ENCODE measurements at regions not wholly inside any gene's neighbourhood (a gene's known extent, or its start where the extent isn't known, plus 50 kb on each side); places are given as distances from the start of the nearest gene placed in this dataset.

- TF ChIP-seq POLR2AphosphoS5 (IDR thresholded peaks at IDR 0.05) (no peak), POLR2A (IDR thresholded peaks at IDR 0.05) (no peak), EP300 (IDR thresholded peaks at IDR 0.05) (no peak)
- TF ChIP-seq, protein P1, sequence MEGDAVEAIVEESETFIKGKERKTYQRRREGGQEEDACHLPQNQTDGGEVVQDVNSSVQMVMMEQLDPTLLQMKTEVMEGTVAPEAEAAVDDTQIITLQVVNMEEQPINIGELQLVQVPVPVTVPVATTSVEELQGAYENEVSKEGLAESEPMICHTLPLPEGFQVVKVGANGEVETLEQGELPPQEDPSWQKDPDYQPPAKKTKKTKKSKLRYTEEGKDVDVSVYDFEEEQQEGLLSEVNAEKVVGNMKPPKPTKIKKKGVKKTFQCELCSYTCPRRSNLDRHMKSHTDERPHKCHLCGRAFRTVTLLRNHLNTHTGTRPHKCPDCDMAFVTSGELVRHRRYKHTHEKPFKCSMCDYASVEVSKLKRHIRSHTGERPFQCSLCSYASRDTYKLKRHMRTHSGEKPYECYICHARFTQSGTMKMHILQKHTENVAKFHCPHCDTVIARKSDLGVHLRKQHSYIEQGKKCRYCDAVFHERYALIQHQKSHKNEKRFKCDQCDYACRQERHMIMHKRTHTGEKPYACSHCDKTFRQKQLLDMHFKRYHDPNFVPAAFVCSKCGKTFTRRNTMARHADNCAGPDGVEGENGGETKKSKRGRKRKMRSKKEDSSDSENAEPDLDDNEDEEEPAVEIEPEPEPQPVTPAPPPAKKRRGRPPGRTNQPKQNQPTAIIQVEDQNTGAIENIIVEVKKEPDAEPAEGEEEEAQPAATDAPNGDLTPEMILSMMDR (IDR thresholded peaks at IDR 0.05), result no peak
Measured at GRCh38 chr18:25895518-25895917, 194.9 kb downstream of the SS18 start.
